B cell (primary cell): ENCODE measurements at regions not wholly inside any gene's neighbourhood (a gene's known extent, or its start where the extent isn't known, plus 50 kb on each side); places are given as distances from the start of the nearest gene placed in this dataset.

ENCODE experiments used
- ATAC-seq: fragments of 200-7000 bp; cut with Tn5 transposase; one replicate; pipeline ENCODE4 v1.10.0; 2021; ENCODE audit warnings: low read depth, mild to moderate bottlenecking, moderate number of reproducible peaks, moderate library complexity
- CTCF ChIA-PET: fragments of 350-600 bp; sonication (Branson Sonifier 250); formaldehyde crosslinking; loops from one replicate; lab custom pipeline; 2021; ENCODE audit warnings: antibody characterized with exemption, inconsistent platforms; lab: Charles Lee
- POLR2A ChIA-PET: fragments of 350-600 bp; sonication (Branson Sonifier 250); formaldehyde crosslinking; loops from one replicate; lab custom pipeline; 2021; ENCODE audit warnings: antibody characterized with exemption; lab: Charles Lee
- DNase-seq: peaks from one replicate; pipeline ENCODE4 v3.0.0; 2013
- H2AFZ ChIP-seq: 2 replicates; pipeline ENCODE4 v1.6.1; 2012; ENCODE audit warnings: mild to moderate bottlenecking, low read depth, low read length; ENCODE audit not compliant: insufficient read depth, poor library complexity, severe bottlenecking
- H3K27ac ChIP-seq, 2 donors: 1 replicate in 1 of 2; 2 replicates in 1 of 2; pipeline ENCODE4 v1.5.1; 2012 to 2013; ENCODE audit warnings: low read length in 2 of 2, mild to moderate bottlenecking in 2 of 2, moderate library complexity in 1 of 2
- H3K27me3 ChIP-seq, 4 experiments: fragments of 200-600 bp in 1 of 4; sonication (generic) in 1 of 4; replicated peaks in 1 of 4; 1 replicate in 2 of 4; 2 replicates in 2 of 4; pipeline versions ENCODE4 v1.6.1 to v1.7.0; 2013 to 2016; ENCODE audit warnings: low read length in 3 of 4, mild to moderate bottlenecking in 2 of 4, mixed read lengths in 1 of 4, moderate library complexity in 1 of 4; ENCODE audit not compliant: insufficient read depth in 4 of 4, control insufficient read depth in 3 of 4; ENCODE audit errors: control extremely low read depth in 1 of 4
- H3K36me3 ChIP-seq, 2 experiments: replicated peaks in 1 of 2; 1 replicate in 1 of 2; 2 replicates in 1 of 2; pipeline versions ENCODE4 v1.6.1 to v1.7.1; 2013; ENCODE audit warnings: low read length in 1 of 2; ENCODE audit not compliant: insufficient read depth in 2 of 2, control insufficient read depth in 1 of 2; ENCODE audit errors: control extremely low read depth in 1 of 2, extremely low read depth in 1 of 2
- H3K4me1 ChIP-seq, 2 donors: fragments of 200-600 bp in 1 of 2; sonication (generic) in 1 of 2; 1 replicate in 1 of 2; 2 replicates in 1 of 2; pipeline versions ENCODE4 v1.5.1 to v1.6.1; 2013 to 2017; ENCODE audit warnings: low read length in 2 of 2; ENCODE audit not compliant: control insufficient read depth in 2 of 2, insufficient read depth in 2 of 2
- H3K4me2 ChIP-seq: replicated peaks from 2 replicates; pipeline ENCODE3; 2012; ENCODE audit warnings: mild to moderate bottlenecking, low read depth, low read length; ENCODE audit not compliant: poor library complexity, severe bottlenecking
- H3K4me3 ChIP-seq, 5 experiments: fragments of 200-600 bp in 1 of 5; sonication (generic) in 1 of 5; 1 replicate in 3 of 5; 2 replicates in 2 of 5; pipeline versions ENCODE4 v1.5.1 to v1.7.0; 2011 to 2016; ENCODE audit warnings: low read length in 4 of 5, mild to moderate bottlenecking in 4 of 5, low read depth in 2 of 5, control low read depth in 1 of 5, moderate library complexity in 1 of 5; ENCODE audit not compliant: insufficient read depth in 1 of 5; ENCODE audit errors: control extremely low read depth in 1 of 5, extremely low read depth in 1 of 5
- H3K79me2 ChIP-seq: fragments of 200-600 bp; sonication (generic); one replicate; pipeline ENCODE4 v1.6.0; 2016; ENCODE audit warnings: low read length; ENCODE audit not compliant: control insufficient read depth, insufficient read depth
- H3K9ac ChIP-seq: fragments of 200-600 bp; sonication (generic); 2 replicates; pipeline ENCODE4 v1.6.1; 2017; ENCODE audit warnings: mild to moderate bottlenecking, low read length, moderate library complexity
- H3K9me3 ChIP-seq, 3 donors: one replicate each; pipeline versions ENCODE4 v1.6.1 to v1.7.1; 2013; ENCODE audit warnings: low read length in 2 of 3; ENCODE audit not compliant: control insufficient read depth in 2 of 3, insufficient read depth in 1 of 3; ENCODE audit errors: control extremely low read depth in 1 of 3
- H4K20me1 ChIP-seq: 2 replicates; pipeline ENCODE4 v1.6.0; 2012; ENCODE audit warnings: mild to moderate bottlenecking, low read length; ENCODE audit not compliant: insufficient read depth, control insufficient read depth, poor library complexity, severe bottlenecking
- H3K27ac Mint-ChIP-seq: one replicate; pipeline ENCODE4 v1.8.0; 2021; ENCODE audit warnings: mixed read lengths
- H3K27me3 Mint-ChIP-seq: one replicate; pipeline ENCODE4 v1.8.0; 2021; ENCODE audit warnings: mixed read lengths
- H3K4me1 Mint-ChIP-seq: one replicate; pipeline ENCODE4 v1.8.0; 2021; ENCODE audit warnings: mixed read lengths
- H3K4me3 Mint-ChIP-seq: one replicate; pipeline ENCODE4 v1.8.0; 2021; ENCODE audit warnings: mixed read lengths
- H3K9me3 Mint-ChIP-seq: one replicate; pipeline ENCODE4 v1.8.0; 2022; ENCODE audit warnings: mixed read lengths; ENCODE audit not compliant: insufficient read depth
- EZH2 ChIP-seq: IDR thresholded peaks from 2 replicates; pipeline ENCODE4 v1.6.1; 2012; ENCODE audit warnings: borderline replicate concordance, low read depth, mild to moderate bottlenecking, moderate library complexity, low read length; ENCODE audit not compliant: insufficient read depth, poor library complexity, severe bottlenecking
- WGBS: methylation state at CpG from one replicate; pipeline ENCODE4 v1.1.5; 2013; ENCODE audit warnings: missing lambda C conversion rate; ENCODE audit not compliant: insufficient coverage; 5-methylcytosine and 5-hydroxymethylcytosine counted together
- intact Hi-C: fragments of 100-400 bp; cut with micrococcal nuclease; formaldehyde crosslinking; loops from one replicate; pipeline ENCODE4 v1.10.0; 2022
- TF ChIP-seq, protein P1 (sequence below): fragments of 200-600 bp; IDR thresholded peaks from one replicate; pipeline ENCODE4 v1.8.0; 2022; ENCODE audit warnings: antibody characterized with exemption, mild to moderate bottlenecking

DNA sequence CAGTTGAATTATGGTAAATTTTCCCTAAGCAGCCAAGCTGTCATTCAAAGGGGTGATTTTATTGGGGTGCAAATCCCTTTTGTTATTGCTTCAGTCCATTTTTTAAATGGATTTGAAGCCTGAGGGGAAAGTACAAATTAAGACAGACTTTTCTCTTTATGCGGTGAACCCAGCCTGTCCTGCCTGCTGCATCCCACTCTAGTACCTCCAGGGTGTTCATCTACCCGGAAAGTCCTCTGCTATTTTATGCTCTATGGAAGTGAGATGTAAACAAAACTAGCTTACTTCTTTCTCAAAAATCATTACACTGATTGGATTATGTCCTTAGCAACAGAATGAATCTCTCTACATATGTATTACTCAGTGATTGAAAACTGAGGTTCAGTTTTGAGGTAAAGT, 1088.9 kb upstream of the CITED2 start:
- Histone ChIP-seq H3K4me1 (no peaks in the 10 kb centered on the region), H3K27me3 (no peaks in the 10 kb centered on the region), H3K27ac (no peak overlapping the region), H3K4me3 (no peak overlapping the region), H3K9me3 (no peaks in the 10 kb centered on the region), H3K36me3 (no peaks in the 10 kb centered on the region), H3K4me2 (no peak overlapping the region), H3K79me2 (no peaks in the 10 kb centered on the region), H4K20me1 (no peaks in the 10 kb centered on the region), H3K9ac (no peak overlapping the region), H2AFZ (no peak overlapping the region)
- Mint-ChIP-seq H3K4me1 (no peaks in the 10 kb centered on the region), H3K27ac (no peak overlapping the region), H3K27me3 (peaks cover 3% of the 10 kb centered on the region), H3K4me3 (no peak overlapping the region), H3K9me3 (peaks cover 2% of the 10 kb centered on the region)
- CTCF ChIA-PET = no interaction called here
- ATAC-seq = no peak
- no peak for DNase-seq
- TF ChIP-seq, protein P1, sequence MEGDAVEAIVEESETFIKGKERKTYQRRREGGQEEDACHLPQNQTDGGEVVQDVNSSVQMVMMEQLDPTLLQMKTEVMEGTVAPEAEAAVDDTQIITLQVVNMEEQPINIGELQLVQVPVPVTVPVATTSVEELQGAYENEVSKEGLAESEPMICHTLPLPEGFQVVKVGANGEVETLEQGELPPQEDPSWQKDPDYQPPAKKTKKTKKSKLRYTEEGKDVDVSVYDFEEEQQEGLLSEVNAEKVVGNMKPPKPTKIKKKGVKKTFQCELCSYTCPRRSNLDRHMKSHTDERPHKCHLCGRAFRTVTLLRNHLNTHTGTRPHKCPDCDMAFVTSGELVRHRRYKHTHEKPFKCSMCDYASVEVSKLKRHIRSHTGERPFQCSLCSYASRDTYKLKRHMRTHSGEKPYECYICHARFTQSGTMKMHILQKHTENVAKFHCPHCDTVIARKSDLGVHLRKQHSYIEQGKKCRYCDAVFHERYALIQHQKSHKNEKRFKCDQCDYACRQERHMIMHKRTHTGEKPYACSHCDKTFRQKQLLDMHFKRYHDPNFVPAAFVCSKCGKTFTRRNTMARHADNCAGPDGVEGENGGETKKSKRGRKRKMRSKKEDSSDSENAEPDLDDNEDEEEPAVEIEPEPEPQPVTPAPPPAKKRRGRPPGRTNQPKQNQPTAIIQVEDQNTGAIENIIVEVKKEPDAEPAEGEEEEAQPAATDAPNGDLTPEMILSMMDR = no peak
- no peak for TF ChIP-seq EZH2
- WGBS = no CpG with 5 or more reads among the region's 2 CpGs
- POLR2A ChIA-PET = no interaction called here
- intact Hi-C loops = no loop called here

DNA sequence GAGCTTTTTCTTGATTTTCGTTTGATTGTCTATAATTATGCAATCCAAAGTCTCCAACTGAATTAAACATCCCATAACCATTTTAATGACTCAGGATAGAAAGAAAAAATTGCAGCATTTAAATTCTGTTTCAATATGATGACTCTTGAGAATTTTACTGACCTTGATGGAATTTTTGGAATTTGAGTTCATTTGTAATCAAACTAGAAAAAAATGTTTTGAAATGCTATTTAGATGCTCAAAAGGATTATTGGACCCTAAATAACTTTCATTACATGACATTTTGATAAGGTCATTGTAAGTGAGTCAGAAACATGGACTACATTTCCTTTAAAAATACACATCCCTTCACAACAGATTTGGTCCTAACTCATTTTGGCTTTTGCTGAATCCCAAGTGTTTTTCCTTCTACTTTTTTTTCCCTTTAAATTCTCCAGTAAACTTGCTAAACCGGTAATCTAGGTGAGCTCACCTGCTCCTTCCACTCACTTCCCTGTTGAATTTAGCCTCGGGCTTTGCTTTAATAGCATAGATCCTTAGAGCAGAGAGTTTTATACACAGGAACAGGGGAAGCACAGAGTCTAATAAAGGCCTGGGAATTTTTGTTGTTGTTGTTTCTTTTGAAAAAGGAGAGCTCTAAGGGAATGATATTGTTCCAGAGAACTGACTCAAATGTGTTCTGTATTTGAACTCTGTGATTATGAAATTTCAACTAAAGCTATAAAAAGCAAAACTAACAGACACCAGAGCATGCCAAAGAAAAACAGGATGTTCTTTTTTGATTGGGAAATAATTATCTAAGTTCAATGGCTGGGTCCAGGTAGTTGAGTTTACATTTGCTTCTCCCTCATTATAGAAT, 1088.2 kb upstream of the CITED2 start:
- Mint-ChIP-seq H3K9me3 (peaks cover 2% of the 10 kb centered on the region), H3K4me3 (no peak overlapping the region), H3K4me1 (no peaks in the 10 kb centered on the region), H3K27me3 (peaks cover 3% of the 10 kb centered on the region), H3K27ac (no peak overlapping the region)
- ATAC-seq (no peak), DNase-seq (no peak)
- no peaks in the 10 kb centered on the region for H3K27me3 ChIP-seq
- WGBS = 100% methylated on average over 1 of the region's 3 CpGs
- ChIA-PET CTCF (no interaction called here), POLR2A (no interaction called here)
- intact Hi-C loops = no loop called here
- no peaks in the 10 kb centered on the region for H3K4me1 ChIP-seq
- H3K9me3 ChIP-seq = no peaks in the 10 kb centered on the region
- H4K20me1 ChIP-seq = no peaks in the 10 kb centered on the region
- no peak overlapping the region for H3K27ac ChIP-seq
- H3K9ac ChIP-seq = no peak overlapping the region
- H3K4me3 ChIP-seq = no peak overlapping the region
- no peak overlapping the region for H3K4me2 ChIP-seq
- no peaks in the 10 kb centered on the region for H3K36me3 ChIP-seq
- H2AFZ ChIP-seq = no peak overlapping the region
- TF ChIP-seq, protein P1 = no peak
- TF ChIP-seq EZH2 = no peak
- no peaks in the 10 kb centered on the region for H3K79me2 ChIP-seq
